GF-D8 (cell line): ENCODE measurements at regions not wholly inside any gene's neighbourhood (a gene's known extent, or its start where the extent isn't known, plus 50 kb on each side); places are given as distances from the start of the nearest gene placed in this dataset.

ENCODE experiments used
- DNase-seq: peaks from one replicate; lab custom pipeline; 2025; lab: John Stamatoyannopoulos, UW

DNA sequence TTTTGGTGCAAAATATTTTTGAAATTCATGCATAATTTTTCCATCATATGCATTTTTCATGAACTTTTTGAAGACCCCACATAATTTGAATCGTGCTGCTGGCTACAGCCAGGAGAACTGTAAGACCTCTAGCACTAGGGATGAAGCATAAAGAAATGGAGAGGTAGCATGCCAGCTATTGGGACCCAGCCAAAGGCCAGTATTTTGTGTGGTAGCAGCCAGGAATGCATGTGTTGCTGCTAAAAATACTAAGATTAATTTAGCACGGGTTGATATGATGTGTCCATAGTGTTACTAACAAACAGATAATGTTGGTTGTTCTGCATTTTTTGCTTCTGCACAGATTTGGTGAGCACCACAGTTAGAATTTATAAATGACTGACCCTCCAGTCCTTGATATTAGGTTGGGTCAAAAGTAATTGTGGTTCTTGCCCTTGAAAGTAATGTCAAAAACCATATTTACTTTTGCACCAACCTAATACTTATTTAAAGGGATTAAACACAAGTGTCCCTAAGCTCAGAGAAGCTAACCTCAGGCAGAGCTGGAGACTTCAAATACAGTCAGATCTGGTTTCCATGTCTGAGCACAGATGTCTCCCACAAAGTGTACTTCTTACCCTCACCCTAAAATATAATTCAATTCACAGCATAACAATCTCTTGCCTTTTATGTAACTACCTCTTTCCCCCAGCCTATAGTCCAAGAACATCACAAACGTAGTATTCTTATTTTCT, 54.1 kb upstream of the NPSR1 start:
- DNase-seq = no peak
